K562 (cell line): ENCODE measurements at regions not wholly inside any gene's neighbourhood (a gene's known extent, or its start where the extent isn't known, plus 50 kb on each side); places are given as distances from the start of the nearest gene placed in this dataset.

Experiments
- CBFA2T3 ChIP-seq: fragments of 450-650 bp; IDR thresholded peaks from 2 replicates; pipeline ENCODE4 v1.6.1; 2017
- CREB3L1 ChIP-seq: fragments of 450-650 bp; IDR thresholded peaks from 2 replicates; pipeline ENCODE4 v1.6.1; 2014; ENCODE audit warnings: low read depth, mild to moderate bottlenecking, moderate library complexity, borderline replicate concordance
- EGR1 ChIP-seq: fragments of 450-650 bp; conservative IDR thresholded peaks from 2 replicates; pipeline ENCODE4 v1.6.1; 2017; ENCODE audit warnings: mild to moderate bottlenecking
- ESRRB ChIP-seq: fragments of 250-450 bp; sonication (Bioruptor Pico); IDR thresholded peaks from 2 replicates; pipeline ENCODE4 v1.5.0; 2020; ENCODE audit warnings: mild to moderate bottlenecking, moderate library complexity, borderline replicate concordance
- KDM2B ChIP-seq: fragments of 250-450 bp; sonication (Bioruptor Pico); IDR thresholded peaks from 2 replicates; pipeline ENCODE4 v1.8.0; 2021; ENCODE audit warnings: mild to moderate bottlenecking, moderate library complexity
- L3MBTL2 ChIP-seq: fragments of 450-650 bp; IDR thresholded peaks from 2 replicates; pipeline ENCODE4 v1.6.1; 2016; ENCODE audit warnings: mild to moderate bottlenecking, moderate library complexity
- MAFG ChIP-seq: fragments of 450-650 bp; conservative IDR thresholded peaks from 2 replicates; pipeline ENCODE4 v1.6.1; 2016; ENCODE audit warnings: missing genetic modification characterization, missing compliant biosample characterization
- MAX ChIP-seq: sonication (generic); formaldehyde crosslinking; IDR thresholded peaks from 2 replicates; pipeline ENCODE4 v1.9.0; 2022; ENCODE audit warnings: mild to moderate bottlenecking, missing genetic modification reagents
- MGA ChIP-seq: fragments of 450-650 bp; IDR thresholded peaks from 2 replicates; pipeline ENCODE4 v1.6.1; 2016; ENCODE audit warnings: mild to moderate bottlenecking, moderate library complexity
- NR4A1 ChIP-seq, 2 experiments: fragments of 250-450 bp in 1 of 2; fragments of 450-650 bp in 1 of 2; sonication (Bioruptor Pico) in 1 of 2; IDR thresholded peaks; 2 replicates each; pipeline versions ENCODE4 v1.4.0 to v1.6.1; 2016 to 2020; ENCODE audit warnings: mild to moderate bottlenecking in 2 of 2, missing compliant biosample characterization in 1 of 2, missing genetic modification characterization in 1 of 2, moderate library complexity in 1 of 2
- NUFIP1 ChIP-seq: fragments of 450-650 bp; IDR thresholded peaks from 2 replicates; pipeline ENCODE4 v1.6.1; 2018; ENCODE audit not compliant: partially characterized antibody
- PPARD ChIP-seq: fragments of 250-450 bp; sonication (Bioruptor Pico); IDR thresholded peaks from 2 replicates; pipeline ENCODE4 v1.8.0; 2022; ENCODE audit warnings: inconsistent platforms, mild to moderate bottlenecking, moderate library complexity
- PRMT5 ChIP-seq: sonication (generic); formaldehyde crosslinking; IDR thresholded peaks from 2 replicates; pipeline ENCODE4 v1.5.0; 2020; ENCODE audit warnings: missing genetic modification reagents
- SMAD4 ChIP-seq: fragments of 250-450 bp; sonication (Bioruptor Pico); conservative IDR thresholded peaks from 2 replicates; pipeline ENCODE4 v1.8.0; 2021; ENCODE audit warnings: inconsistent platforms, mild to moderate bottlenecking, moderate library complexity
- TEAD4 ChIP-seq, 2 experiments: sonication (generic) in 1 of 2; formaldehyde crosslinking in 1 of 2; IDR thresholded peaks; 2 replicates each; pipeline versions ENCODE4 v1.6.1 to v1.8.0; 2012 to 2022; ENCODE audit warnings: borderline replicate concordance in 1 of 2, inconsistent platforms in 1 of 2, low read length in 1 of 2, mild to moderate bottlenecking in 1 of 2, missing genetic modification reagents in 1 of 2

- TF ChIP-seq MGA (peak; percentile 79), PPARD (CRISPR knock-in tag) (no peak), L3MBTL2 (peak; percentile 81), EGR1 (peak; percentile 24; the same call in 1 of the 2 replicates), KDM2B (CRISPR knock-in tag) (no peak), SMAD4 (no peak; the same call in 1 of the 2 replicates), CBFA2T3 (peak; percentile 60), NR4A1 (CRISPR knock-in tag; IDR thresholded peaks at IDR 0.05) (no peak), NR4A1 (tag; IDR thresholded peaks at IDR 0.05) (no peak), MAX (CRISPR knock-in tag) (peak; percentile 79), ESRRB (CRISPR knock-in tag) (no peak), TEAD4 (IDR thresholded peaks at IDR 0.05; ENCODE audit: low read length) (peak; percentile 37; the same call in 1 of the 2 replicates), TEAD4 (CRISPR knock-in tag; IDR thresholded peaks at IDR 0.05; ENCODE audit: borderline replicate concordance) (no peak), CREB3L1 (no peak), MAFG (0 out of 2 replicates have a peak, but pooled peaks have one; percentile 7), PRMT5 (CRISPR knock-in tag) (no peak), NUFIP1 (no peak)
Observed at GRCh38 chrX:40805404-40805803, 70.1 kb upstream of the MED14 start (continued).
